Activated naive CD8-positive, alpha-beta T cell (primary cell): ENCODE measurements at regions not wholly inside any gene's neighbourhood (a gene's known extent, or its start where the extent isn't known, plus 50 kb on each side); places are given as distances from the start of the nearest gene placed in this dataset.

ENCODE experiments used
- H3K27ac Mint-ChIP-seq: one replicate; pipeline ENCODE4 v1.8.0; 2021; ENCODE audit warnings: mixed read lengths
- H3K27me3 Mint-ChIP-seq: one replicate; pipeline ENCODE4 v1.8.0; 2021; ENCODE audit warnings: mixed read lengths
- H3K36me3 Mint-ChIP-seq: one replicate; pipeline ENCODE4 v1.8.0; 2021; ENCODE audit warnings: mixed read lengths
- H3K4me1 Mint-ChIP-seq: one replicate; pipeline ENCODE4 v1.8.0; 2021; ENCODE audit warnings: low read depth, mixed read lengths
- H3K4me3 Mint-ChIP-seq: one replicate; pipeline ENCODE4 v1.8.0; 2021; ENCODE audit warnings: mild to moderate bottlenecking, mixed read lengths
- H3K9me3 Mint-ChIP-seq: one replicate; pipeline ENCODE4 v1.8.0; 2021; ENCODE audit warnings: low read depth, mixed read lengths

DNA sequence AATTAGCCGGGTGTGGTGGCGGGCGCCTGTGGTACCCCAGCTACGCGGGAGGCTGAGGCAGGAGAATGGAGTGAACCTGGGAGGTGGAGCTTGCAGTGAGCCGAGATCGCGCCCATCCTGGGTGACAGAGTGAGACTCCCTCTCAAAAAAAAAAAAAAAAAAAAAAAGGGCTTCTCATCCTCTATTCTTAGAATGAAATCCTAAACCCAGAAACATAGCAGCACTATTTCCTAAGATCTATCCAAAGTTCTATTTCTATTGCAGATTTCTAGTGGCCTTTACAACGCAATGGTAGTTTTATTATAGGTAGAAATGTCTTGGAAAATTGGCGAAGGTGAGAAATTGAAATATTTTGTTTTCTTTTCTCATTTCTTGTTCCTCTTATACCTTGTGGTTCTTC, 501.0 kb upstream of the SETBP1 start:
- no peaks in the 10 kb centered on the region for H3K9me3 Mint-ChIP-seq
- no peaks in the 10 kb centered on the region for H3K36me3 Mint-ChIP-seq
- H3K4me3 Mint-ChIP-seq, result no peak overlapping the region
- no peaks in the 10 kb centered on the region for H3K27me3 Mint-ChIP-seq
- H3K4me1 Mint-ChIP-seq, result no peaks in the 10 kb centered on the region
- H3K27ac Mint-ChIP-seq, result no peak overlapping the region

DNA sequence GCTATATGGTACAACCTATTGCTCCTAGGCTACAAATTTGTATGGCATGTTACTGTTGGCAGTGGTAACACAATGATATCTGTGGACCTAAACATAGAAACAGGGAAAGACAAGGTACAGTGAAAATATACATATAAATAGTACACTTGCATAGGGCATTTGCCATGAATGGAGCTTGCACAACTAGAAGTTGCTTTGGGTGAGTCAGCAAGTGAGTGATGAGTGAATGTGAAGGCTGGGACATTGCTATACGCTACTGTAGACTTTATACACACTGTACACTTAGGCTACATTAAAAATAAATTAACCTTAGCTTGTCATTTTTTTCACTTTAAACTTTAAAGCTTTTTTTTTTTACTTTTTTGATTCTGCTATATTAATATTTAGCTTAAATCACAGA, 500.0 kb upstream of the SETBP1 start:
- Mint-ChIP-seq H3K4me1 (no peaks in the 10 kb centered on the region), H3K27me3 (no peaks in the 10 kb centered on the region), H3K9me3 (no peaks in the 10 kb centered on the region), H3K36me3 (no peaks in the 10 kb centered on the region), H3K4me3 (no peak overlapping the region), H3K27ac (no peak overlapping the region)

DNA sequence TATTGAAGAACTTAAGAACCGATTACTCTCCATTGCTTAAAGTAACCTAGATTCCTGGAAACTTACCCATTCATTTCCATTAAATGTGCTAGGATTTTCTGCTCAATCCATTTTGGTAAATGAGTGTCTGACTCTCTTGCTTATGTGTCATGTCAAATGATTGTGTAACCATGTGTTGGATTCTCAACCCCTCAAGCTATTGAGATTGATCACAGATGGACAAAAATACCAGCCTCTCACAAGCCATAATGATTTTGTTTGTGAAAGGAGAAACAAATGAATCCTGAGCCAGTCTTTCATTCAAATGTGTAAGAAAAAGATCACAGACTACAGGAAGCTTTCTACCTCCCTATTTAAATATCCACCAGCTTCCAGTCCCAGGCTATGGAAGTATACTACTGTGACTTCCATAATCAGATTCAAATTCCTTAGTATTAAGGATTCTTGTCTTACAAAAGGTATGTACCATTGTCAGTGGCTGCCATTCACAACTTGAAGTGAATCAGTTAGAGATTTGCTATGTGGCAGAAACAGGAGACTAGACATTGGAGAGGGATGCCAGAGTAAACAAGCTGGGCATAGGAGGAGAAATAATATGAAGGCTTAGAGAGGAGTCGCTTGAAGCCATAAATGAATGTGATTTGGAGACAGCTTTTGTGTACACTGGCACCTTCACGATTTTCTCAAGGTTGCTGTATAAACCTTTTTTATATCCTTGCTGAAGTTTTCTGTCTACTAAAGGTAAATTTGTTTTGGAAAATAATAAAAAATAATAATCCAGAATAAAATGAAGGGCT, 498.5 kb upstream of the SETBP1 start:
- Mint-ChIP-seq H3K4me3 (no peak overlapping the region), H3K36me3 (no peaks in the 10 kb centered on the region), H3K9me3 (no peaks in the 10 kb centered on the region), H3K27ac (no peak overlapping the region), H3K4me1 (no peaks in the 10 kb centered on the region), H3K27me3 (no peaks in the 10 kb centered on the region)

DNA sequence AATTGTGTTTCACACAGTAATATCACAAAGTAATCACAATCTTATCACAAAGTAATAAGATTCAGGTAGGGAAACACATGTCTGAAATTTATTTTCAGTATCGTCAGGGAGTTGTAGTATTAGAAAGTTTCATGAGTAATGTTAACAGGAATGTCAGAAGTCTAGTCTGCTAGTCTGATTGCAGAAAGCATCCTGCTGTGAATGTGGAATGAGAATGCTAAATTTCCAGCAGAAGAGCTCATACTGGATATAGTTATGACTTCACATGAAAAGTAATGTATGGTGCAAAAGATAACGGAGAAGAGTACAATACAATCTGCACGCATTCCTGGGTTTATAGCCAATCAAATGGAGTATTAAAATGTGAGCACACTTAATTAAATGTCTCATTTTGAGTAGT, 494.7 kb upstream of the SETBP1 start:
- Mint-ChIP-seq H3K36me3 (no peaks in the 10 kb centered on the region), H3K27ac (no peak overlapping the region), H3K4me3 (no peak overlapping the region), H3K4me1 (no peaks in the 10 kb centered on the region), H3K9me3 (no peaks in the 10 kb centered on the region), H3K27me3 (no peaks in the 10 kb centered on the region)

DNA sequence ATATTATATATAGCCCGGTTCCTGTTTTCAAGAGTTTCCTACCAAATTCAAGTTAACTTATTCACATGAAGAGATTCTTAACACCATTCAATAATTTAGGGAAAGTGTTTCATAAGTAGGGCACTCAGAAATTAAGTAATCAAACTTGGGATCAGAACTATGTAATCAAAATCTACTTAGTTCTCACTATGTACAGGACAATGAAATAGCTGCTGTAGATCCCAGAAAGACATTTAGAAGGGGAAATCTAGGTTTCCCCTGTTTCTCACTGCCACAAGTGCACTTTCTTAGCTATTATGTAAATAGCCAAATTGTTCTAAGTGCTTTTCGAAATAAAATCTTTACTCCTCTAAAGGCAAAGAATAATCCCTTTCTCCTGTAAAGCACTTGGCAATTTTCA, 493.6 kb upstream of the SETBP1 start:
- H3K36me3 Mint-ChIP-seq, result no peaks in the 10 kb centered on the region
- no peaks in the 10 kb centered on the region for H3K4me1 Mint-ChIP-seq
- H3K27me3 Mint-ChIP-seq, result no peaks in the 10 kb centered on the region
- H3K4me3 Mint-ChIP-seq, result no peak overlapping the region
- no peak overlapping the region for H3K27ac Mint-ChIP-seq
- H3K9me3 Mint-ChIP-seq, result no peaks in the 10 kb centered on the region

DNA sequence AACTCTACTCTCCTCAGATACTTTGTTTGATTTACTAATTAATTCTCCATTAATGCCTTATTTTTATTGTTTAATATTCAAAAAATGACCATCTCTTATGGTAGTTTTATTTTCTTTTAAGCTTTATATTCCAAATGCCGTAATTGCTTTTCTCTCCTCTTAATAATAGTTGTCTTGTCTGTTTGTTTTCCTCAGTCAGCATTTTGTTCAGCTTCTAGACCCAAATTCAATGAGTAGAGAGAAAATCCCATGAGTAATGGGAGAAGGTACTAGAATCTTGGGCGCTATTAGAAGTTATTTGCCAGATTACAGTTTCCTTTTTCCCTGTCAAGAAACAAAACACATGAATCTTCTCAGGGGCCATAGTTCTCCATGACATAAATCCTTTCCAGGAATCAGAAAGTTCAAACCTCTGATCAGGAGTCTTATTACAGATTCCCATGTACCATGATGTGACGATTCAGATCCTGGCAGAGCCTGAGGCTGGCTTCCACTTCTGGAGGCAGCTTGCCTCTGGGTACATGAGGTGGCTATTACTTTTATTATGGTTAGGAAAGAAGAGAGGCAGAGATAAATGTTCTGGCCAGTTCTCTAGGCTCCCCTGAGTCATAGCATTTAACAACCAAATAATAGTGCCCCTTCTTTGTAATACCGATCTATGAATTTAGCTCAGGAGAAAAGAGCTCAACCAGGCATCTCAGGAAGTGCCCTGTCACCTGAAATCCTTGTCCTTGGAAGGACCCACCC, 485.1 kb upstream of the SETBP1 start:
- H3K36me3 Mint-ChIP-seq, result no peaks in the 10 kb centered on the region
- no peaks in the 10 kb centered on the region for H3K4me1 Mint-ChIP-seq
- peaks cover 2% of the 10 kb centered on the region for H3K27me3 Mint-ChIP-seq
- H3K9me3 Mint-ChIP-seq, result peaks cover 5% of the 10 kb centered on the region
- no peak overlapping the region for H3K4me3 Mint-ChIP-seq
- no peak overlapping the region for H3K27ac Mint-ChIP-seq

DNA sequence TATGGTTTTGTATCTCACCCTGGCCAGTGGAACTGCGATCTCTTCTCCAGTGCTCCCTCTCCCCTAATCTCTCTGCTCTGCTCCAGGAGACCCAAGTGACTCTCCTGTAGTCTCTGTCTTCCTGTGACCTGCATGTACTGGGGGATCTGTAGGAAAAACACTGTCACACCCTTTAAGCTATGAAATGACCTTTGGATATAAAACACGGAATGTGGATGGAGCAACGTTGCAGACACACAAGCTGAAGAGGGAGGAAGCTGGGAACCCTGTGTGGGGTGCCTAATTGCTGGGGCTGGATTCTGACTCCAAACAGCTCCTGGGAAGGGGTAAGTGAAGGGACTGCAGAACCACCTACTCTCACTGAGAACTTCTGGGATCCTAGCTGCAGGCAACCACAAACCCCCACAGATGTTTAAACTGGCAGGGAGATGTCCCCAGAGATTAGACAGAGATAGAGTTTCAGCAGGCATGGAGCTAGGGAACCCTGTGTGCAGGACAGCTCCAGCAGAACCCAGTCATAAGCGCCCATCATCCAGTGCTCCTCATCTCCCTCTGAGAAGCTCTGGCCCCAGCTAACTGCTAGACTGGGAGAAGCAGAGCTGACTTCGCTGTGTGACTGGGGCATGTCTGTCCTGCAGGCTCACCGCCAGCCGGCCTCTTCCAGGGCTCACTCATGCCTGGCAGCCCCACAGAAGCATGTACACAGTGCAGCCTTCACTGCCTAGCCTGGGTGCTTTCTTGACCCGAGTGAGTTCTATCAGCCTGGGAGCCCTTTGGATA, 482.7 kb upstream of the SETBP1 start:
- Mint-ChIP-seq H3K27me3 (peaks cover 2% of the 10 kb centered on the region), H3K4me1 (no peaks in the 10 kb centered on the region), H3K9me3 (peaks cover 5% of the 10 kb centered on the region), H3K4me3 (no peak overlapping the region), H3K27ac (no peak overlapping the region), H3K36me3 (no peaks in the 10 kb centered on the region)

DNA sequence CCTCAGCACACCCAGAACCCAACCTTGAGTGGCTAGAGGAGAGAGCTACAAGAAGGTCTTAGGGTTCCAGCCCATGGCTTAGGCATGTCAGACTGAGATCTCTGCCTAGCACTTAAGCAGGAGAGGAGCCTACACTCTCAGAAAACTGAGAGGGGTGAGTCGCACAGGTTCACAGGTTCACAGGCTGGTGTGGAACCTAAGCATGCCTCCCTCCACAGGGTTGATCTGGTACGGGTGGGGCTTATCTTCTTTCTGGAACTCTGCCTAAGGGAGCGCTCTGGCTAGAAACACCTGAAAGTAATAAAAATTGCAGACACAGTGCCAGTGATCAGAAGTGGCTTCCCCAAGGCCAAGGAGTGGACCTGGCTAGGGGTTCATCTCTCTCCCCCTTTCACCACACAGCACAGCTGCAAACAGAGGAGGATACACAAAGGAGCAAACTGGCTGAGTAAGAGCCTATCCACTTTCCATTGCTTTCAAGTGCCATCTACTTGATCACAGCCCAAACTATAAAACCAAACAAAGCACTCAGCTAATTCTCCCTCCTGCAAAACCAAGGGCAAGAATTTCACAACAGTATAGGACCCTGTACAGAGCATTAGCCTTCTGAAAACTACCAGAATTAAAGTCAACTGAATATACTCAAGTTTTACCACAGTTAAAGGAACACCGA, 481.9 kb upstream of the SETBP1 start:
- no peaks in the 10 kb centered on the region for H3K4me1 Mint-ChIP-seq
- H3K36me3 Mint-ChIP-seq, result no peaks in the 10 kb centered on the region
- H3K27ac Mint-ChIP-seq, result no peak overlapping the region
- no peak overlapping the region for H3K4me3 Mint-ChIP-seq
- H3K27me3 Mint-ChIP-seq, result peaks cover 2% of the 10 kb centered on the region
- H3K9me3 Mint-ChIP-seq, result peaks cover 5% of the 10 kb centered on the region

DNA sequence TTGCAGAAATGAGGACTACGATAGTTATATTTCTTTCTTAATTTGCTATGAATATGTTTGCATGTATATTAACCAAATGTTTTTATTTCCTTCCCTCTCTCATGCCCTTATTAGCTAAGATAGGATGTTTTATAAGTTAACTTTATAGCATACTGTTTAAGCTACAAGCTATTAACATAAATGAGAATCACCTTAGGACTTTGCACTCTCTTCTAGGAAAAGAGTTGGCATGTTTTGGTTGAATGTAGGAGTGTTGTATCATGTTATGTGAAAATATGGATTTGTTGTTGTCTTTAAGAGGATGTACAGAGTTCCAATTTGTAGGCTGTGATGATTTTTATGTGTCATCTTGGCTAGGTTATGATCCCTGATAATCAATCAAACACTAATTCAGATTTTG, 467.4 kb upstream of the SETBP1 start:
- Mint-ChIP-seq H3K27ac (no peak overlapping the region), H3K27me3 (no peaks in the 10 kb centered on the region), H3K4me1 (no peaks in the 10 kb centered on the region), H3K9me3 (no peaks in the 10 kb centered on the region), H3K4me3 (no peak overlapping the region), H3K36me3 (no peaks in the 10 kb centered on the region)

DNA sequence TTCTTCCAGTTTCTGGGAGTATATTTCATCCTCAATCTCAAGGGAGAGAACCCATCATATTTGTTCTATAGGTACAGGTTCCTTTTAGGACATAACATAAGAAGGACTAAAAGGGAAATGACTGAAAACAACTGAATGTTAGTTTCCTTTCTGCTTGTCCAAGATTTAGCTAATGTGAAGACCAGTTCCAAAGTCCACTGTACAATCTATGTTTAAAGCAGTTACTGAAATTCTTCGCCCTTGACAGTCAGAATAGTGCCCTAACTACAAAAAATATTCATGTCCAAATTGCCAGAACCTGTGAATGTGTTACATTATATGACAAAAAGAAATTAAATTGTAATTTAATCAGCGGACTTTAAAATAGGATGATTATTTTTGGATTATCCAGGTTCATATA, 466.3 kb upstream of the SETBP1 start:
- Mint-ChIP-seq H3K9me3 (no peaks in the 10 kb centered on the region), H3K4me1 (no peaks in the 10 kb centered on the region), H3K27ac (no peak overlapping the region), H3K36me3 (no peaks in the 10 kb centered on the region), H3K27me3 (no peaks in the 10 kb centered on the region), H3K4me3 (no peak overlapping the region)

DNA sequence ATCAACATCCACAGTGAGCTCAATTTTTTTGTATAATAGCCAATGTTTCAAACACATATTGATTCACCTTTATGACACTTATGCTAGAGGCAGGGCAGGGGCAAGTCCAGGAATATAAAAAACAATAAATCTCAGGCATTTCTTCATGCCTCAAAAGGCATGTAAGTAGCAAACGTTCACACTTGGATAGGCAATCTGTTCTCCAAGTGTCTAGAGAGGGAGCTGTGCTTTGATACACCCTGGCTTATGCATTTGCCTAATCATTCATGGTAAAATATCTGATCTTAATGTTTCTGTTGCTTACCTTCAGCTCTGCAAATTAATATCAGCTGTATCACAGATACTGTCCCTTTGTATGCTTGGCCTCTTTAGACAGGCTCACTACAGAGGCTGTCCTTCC, 464.5 kb upstream of the SETBP1 start:
- H3K27ac Mint-ChIP-seq, result no peak overlapping the region
- H3K27me3 Mint-ChIP-seq, result no peaks in the 10 kb centered on the region
- H3K4me1 Mint-ChIP-seq, result no peaks in the 10 kb centered on the region
- no peak overlapping the region for H3K4me3 Mint-ChIP-seq
- no peaks in the 10 kb centered on the region for H3K9me3 Mint-ChIP-seq
- H3K36me3 Mint-ChIP-seq, result no peaks in the 10 kb centered on the region

DNA sequence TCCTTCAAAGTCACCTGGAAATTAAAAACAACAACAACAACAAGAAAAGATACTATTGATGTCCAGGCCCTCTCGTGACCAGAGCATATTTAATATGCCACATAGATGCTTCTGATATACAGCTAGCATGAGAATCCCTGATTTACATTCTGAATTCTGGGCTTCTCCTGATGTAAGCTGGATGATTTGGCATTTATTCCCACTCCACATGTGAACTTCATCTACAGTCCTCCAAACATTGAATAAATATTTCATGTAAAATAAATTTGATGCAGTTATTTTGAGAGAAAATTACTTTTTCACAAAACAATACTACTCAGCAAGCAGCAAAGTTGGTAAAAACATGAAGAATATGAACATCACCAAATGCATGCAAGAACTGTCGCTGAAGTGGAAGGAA, 453.2 kb upstream of the SETBP1 start:
- Mint-ChIP-seq H3K4me1 (no peaks in the 10 kb centered on the region), H3K27ac (no peak overlapping the region), H3K9me3 (peaks cover 3% of the 10 kb centered on the region), H3K4me3 (no peak overlapping the region), H3K36me3 (no peaks in the 10 kb centered on the region), H3K27me3 (no peaks in the 10 kb centered on the region)

DNA sequence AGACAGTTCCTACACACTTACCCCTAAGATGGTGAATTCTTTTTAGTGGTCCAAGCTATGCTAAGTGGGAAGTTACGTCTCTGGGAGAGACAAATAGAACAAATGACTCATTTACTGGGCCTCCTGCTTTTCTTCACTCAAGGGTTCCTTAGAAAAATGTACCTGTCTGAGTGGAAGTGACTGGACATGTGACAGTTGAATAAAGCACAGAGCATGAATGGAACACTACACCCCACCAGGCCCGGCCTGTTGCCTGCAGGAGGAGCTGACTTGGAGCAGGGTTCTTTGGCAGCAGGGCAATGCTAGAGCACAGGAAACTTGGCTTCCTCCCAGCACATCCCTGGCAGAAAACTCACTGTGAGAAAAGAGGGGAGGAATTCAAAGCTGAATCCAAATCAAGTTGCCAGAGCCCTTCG, 451.0 kb upstream of the SETBP1 start:
- H3K9me3 Mint-ChIP-seq, result peaks cover 3% of the 10 kb centered on the region
- no peaks in the 10 kb centered on the region for H3K36me3 Mint-ChIP-seq
- no peaks in the 10 kb centered on the region for H3K27me3 Mint-ChIP-seq
- no peak overlapping the region for H3K27ac Mint-ChIP-seq
- H3K4me1 Mint-ChIP-seq, result no peaks in the 10 kb centered on the region
- H3K4me3 Mint-ChIP-seq, result no peak overlapping the region

DNA sequence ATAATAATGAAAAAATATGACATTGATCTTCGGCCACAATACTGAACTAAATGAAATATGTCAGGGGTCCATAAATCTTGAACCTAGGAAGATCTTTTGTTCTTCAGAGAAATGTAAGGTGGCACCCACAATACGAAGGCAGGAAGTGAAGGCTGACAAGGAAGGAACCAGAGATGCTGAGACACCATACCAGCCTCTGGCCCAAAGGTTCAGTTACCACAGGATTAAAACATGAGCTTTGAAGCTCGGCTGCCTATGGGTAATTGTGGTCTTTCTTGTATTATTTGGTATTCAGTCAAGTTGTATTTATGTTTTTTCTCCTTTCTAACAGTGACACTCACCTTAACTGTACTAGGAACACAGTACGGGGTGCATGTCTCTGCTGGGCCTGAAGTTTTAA, 448.8 kb upstream of the SETBP1 start:
- H3K9me3 Mint-ChIP-seq, result no peaks in the 10 kb centered on the region
- no peak overlapping the region for H3K4me3 Mint-ChIP-seq
- H3K27me3 Mint-ChIP-seq, result no peaks in the 10 kb centered on the region
- H3K4me1 Mint-ChIP-seq, result no peaks in the 10 kb centered on the region
- H3K36me3 Mint-ChIP-seq, result no peaks in the 10 kb centered on the region
- no peak overlapping the region for H3K27ac Mint-ChIP-seq

DNA sequence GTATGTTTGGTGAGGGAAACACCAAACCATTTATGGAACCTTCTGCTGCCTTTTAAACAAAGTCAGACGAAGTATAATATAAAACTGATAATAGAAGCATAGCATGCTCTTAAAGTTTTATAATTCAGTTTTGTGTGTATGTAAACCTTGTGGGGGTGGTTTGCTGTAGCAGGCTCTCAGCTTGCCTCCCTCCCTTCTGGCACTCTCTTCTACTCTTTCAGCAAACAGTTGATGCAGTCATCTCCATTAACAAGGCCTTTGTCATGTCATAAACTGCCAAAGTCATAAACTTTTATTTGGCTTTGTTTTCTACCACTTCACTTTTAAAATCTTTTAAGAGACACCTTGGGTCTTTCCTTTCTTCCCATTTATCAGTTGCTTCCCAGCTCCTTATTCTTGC, 448.2 kb upstream of the SETBP1 start:
- no peak overlapping the region for H3K4me3 Mint-ChIP-seq

More for the DNA sequence above, 448.2 kb upstream of the SETBP1 start:
- Mint-ChIP-seq H3K4me1 (no peaks in the 10 kb centered on the region), H3K27me3 (no peaks in the 10 kb centered on the region), H3K9me3 (no peaks in the 10 kb centered on the region), H3K27ac (no peak overlapping the region), H3K36me3 (no peaks in the 10 kb centered on the region)
